ENCODE measurements at regions not wholly inside any gene's neighbourhood (a gene's known extent, or its start where the extent isn't known, plus 50 kb on each side); places are given as distances from the start of the nearest gene placed in this dataset.
"Not testable (repeated sequence)": the region's sequence is repeated elsewhere in the genome, so short reads cannot be mapped to it uniquely, and the experiment has no call there.

DNA sequence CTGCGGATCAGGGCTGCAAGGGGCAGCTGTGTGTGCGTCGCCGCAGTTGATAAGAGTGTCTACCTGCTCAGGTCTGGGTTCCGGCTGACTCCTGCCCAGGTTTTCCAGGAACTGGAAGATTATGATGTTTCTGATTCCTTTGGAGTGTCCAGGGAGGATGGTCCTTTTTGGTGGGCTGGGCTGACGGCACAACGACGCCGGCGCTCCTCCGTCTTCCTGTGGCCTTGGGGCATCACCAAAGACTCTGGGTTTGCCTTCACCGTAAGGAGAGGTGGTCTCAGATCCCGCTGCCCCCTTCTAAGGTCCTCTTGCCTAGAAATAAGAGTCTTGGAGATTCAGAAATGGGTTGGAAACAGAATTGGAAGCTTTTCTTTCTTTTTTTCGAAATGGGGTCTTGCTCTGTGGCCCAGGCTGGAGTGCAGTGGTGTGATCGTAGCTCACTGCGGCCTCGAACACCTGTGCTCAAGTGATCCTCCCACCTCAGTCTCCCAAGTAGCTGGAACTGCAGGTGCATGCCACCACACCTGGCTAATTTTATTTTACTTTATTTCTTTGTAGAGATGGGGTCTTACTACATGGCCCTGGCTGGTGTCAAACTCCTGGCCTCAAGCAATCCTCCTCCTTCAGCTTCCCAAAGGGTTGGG, 1245.5 kb upstream of the PHF14 start:
- H3K36me3 ChIP-seq; H3K9me3 ChIP-seq; H3K27me3 ChIP-seq; intact Hi-C loops (cut with DNase I; ENCODE audit: low total_unique reads); H3K27ac ChIP-seq; H3K4me3 ChIP-seq; DNase-seq; H3K4me1 ChIP-seq: not testable (repeated sequence)

GRCh38 chr7:9752033-9752432, 1221.6 kb upstream of the PHF14 start:
- intact Hi-C loops (cut with DNase I; ENCODE audit: low total_unique reads) = no loop called here
- Histone ChIP-seq H3K36me3 (no peaks in the 10 kb centered on the region), H3K9me3 (peaks cover 0 to 7% (median 0%) of the 10 kb centered on the region in 3 donors), H3K4me3 (no peak overlapping the region), H3K27me3 (no peaks in the 10 kb centered on the region), H3K4me1 (no peaks in the 10 kb centered on the region), H3K27ac (no peak overlapping the region)
- TF ChIP-seq, protein P1, sequence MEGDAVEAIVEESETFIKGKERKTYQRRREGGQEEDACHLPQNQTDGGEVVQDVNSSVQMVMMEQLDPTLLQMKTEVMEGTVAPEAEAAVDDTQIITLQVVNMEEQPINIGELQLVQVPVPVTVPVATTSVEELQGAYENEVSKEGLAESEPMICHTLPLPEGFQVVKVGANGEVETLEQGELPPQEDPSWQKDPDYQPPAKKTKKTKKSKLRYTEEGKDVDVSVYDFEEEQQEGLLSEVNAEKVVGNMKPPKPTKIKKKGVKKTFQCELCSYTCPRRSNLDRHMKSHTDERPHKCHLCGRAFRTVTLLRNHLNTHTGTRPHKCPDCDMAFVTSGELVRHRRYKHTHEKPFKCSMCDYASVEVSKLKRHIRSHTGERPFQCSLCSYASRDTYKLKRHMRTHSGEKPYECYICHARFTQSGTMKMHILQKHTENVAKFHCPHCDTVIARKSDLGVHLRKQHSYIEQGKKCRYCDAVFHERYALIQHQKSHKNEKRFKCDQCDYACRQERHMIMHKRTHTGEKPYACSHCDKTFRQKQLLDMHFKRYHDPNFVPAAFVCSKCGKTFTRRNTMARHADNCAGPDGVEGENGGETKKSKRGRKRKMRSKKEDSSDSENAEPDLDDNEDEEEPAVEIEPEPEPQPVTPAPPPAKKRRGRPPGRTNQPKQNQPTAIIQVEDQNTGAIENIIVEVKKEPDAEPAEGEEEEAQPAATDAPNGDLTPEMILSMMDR (IDR thresholded peaks at IDR 0.05) = no peak
- DNase-seq = no peak

- TF ChIP-seq, protein P1 (IDR thresholded peaks at IDR 0.05) = no peak
- Histone ChIP-seq H3K9me3 (no peaks in the 10 kb centered on the region), H3K27me3 (no peaks in the 10 kb centered on the region), H3K27ac (no peak overlapping the region), H3K4me1 (no peaks in the 10 kb centered on the region), H3K4me3 (no peak overlapping the region), H3K36me3 (no peaks in the 10 kb centered on the region)
- intact Hi-C loops (cut with DNase I; ENCODE audit: low total_unique reads) = no loop called here
- no peak for DNase-seq
Measured at GRCh38 chr7:9761224-9761623, 1212.4 kb upstream of the PHF14 start.

DNA sequence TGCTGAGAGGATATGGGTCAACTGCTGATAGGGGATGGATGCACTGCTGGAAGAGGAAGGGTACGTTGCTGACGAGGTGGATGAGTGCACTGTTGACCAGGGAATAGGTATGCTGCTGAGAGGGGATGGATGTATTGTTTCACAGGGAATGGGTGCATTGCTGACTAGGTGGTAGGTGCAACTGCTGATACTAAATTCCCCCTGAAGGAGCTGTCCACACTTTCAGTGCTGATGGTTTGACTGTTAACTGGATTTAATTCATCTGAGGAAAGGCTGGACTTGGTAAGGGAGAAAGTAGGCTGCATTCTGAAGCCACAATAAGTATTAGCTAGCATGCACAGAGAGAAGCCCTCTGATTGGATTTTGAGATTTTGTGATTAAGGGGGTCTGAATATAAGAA, 1196.8 kb upstream of the PHF14 start:
- H3K4me3 ChIP-seq = no peak overlapping the region
- H3K4me1 ChIP-seq = no peaks in the 10 kb centered on the region
- no peaks in the 10 kb centered on the region for H3K9me3 ChIP-seq
- DNase-seq = no peak
- TF ChIP-seq, protein P1 (IDR thresholded peaks at IDR 0.05) = no peak
- H3K27ac ChIP-seq = no peak overlapping the region
- intact Hi-C loops (cut with DNase I; ENCODE audit: low total_unique reads) = no loop called here
- H3K27me3 ChIP-seq = no peaks in the 10 kb centered on the region
- H3K36me3 ChIP-seq = no peaks in the 10 kb centered on the region

- TF ChIP-seq, protein P1 (IDR thresholded peaks at IDR 0.05) = no peak
- H3K9me3 ChIP-seq = no peaks in the 10 kb centered on the region
- intact Hi-C loops (cut with DNase I; ENCODE audit: low total_unique reads) = no loop called here
- H3K27me3 ChIP-seq = no peaks in the 10 kb centered on the region
- no peak for DNase-seq
- H3K4me3 ChIP-seq = no peak overlapping the region
- no peak overlapping the region for H3K27ac ChIP-seq
- no peaks in the 10 kb centered on the region for H3K4me1 ChIP-seq
- no peaks in the 10 kb centered on the region for H3K36me3 ChIP-seq
Measured at GRCh38 chr7:9778367-9778766, 1195.3 kb upstream of the PHF14 start.

DNA sequence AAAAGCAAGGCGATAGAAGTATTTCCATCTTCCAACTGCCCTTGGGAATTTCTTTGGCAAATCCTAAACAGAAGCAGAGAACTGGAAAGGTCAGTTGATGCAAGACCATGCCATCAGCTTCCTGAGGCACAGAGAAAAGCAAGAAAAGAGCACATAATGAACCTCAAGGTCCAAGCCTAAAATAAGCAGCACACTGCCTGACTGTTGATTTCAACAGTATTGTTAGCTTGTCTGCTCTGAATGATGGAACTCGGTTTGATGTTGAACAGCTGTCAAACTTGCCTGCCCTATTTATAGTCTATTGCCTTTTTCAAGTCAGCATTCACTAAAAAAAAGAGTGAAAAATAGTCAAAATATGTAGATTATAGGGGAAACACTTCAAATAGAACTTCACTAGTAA, 1192.0 kb upstream of the PHF14 start:
- TF ChIP-seq, protein P1 (IDR thresholded peaks at IDR 0.05) = no peak
- Histone ChIP-seq H3K4me3 (no peak overlapping the region), H3K4me1 (no peaks in the 10 kb centered on the region), H3K27ac (no peak overlapping the region), H3K36me3 (no peaks in the 10 kb centered on the region), H3K9me3 (no peaks in the 10 kb centered on the region), H3K27me3 (no peaks in the 10 kb centered on the region)
- no peak for DNase-seq
- intact Hi-C loops (cut with DNase I; ENCODE audit: low total_unique reads) = no loop called here

All from tibial artery (tissue), 4 donors.